PC-3 (cell line): ENCODE measurements at regions not wholly inside any gene's neighbourhood (a gene's known extent, or its start where the extent isn't known, plus 50 kb on each side); places are given as distances from the start of the nearest gene placed in this dataset.

ENCODE experiments used
- ATAC-seq: fragments of 200-7000 bp; cut with Tn5 transposase; 2 replicates; pipeline ENCODE4 v1.9.1; 2020; ENCODE audit warnings: mild to moderate bottlenecking, moderate library complexity
- BruUV-seq: library from RNA; stranded (reverse); fragments of 400-500 nt; replicated peaks from 2 replicates; lab custom pipeline; 2021; lab: Mats Ljungman, UMichigan
- CTCF ChIA-PET: fragments of 300-600 bp; sonication (Branson Sonifier 250); formaldehyde crosslinking; loops from one replicate; lab custom pipeline; 2022; ENCODE audit warnings: antibody characterized with exemption; lab: Charles Lee
- POLR2A ChIA-PET: fragments of 300-600 bp; sonication (Branson Sonifier 250); formaldehyde crosslinking; loops from one replicate; lab custom pipeline; 2022; ENCODE audit warnings: antibody characterized with exemption; ENCODE audit not compliant: unreplicated experiment; lab: Charles Lee
- DNase-seq: peaks from one replicate; pipeline ENCODE4 v3.0.0-alpha.2; 2015
- H2AFZ ChIP-seq: fragments of 300-600 bp; sonication (generic); 2 replicates; pipeline ENCODE4 v1.6.0; 2016; ENCODE audit warnings: antibody characterized with exemption, low read length
- H3F3A ChIP-seq: fragments of 300-600 bp; sonication (generic); one replicate; pipeline ENCODE4 v1.6.0; 2017; ENCODE audit warnings: antibody characterized with exemption, low read length, control low read depth, mild to moderate bottlenecking; ENCODE audit not compliant: unreplicated experiment
- H3K27ac ChIP-seq: fragments of 300-600 bp; sonication (generic); 2 replicates; pipeline ENCODE4 v1.5.1; 2016; ENCODE audit warnings: mild to moderate bottlenecking, low read length
- H3K27me3 ChIP-seq: fragments of 300-600 bp; sonication (generic); 2 replicates; pipeline ENCODE4 v1.6.1; 2016; ENCODE audit warnings: low read length, mixed read lengths
- H3K36me3 ChIP-seq: fragments of 300-600 bp; sonication (generic); 2 replicates; pipeline ENCODE4 v1.6.1; 2016; ENCODE audit warnings: low read depth, mixed run types, low read length, mixed read lengths
- H3K4me1 ChIP-seq: fragments of 300-600 bp; sonication (generic); 2 replicates; pipeline ENCODE4 v1.5.1; 2016; ENCODE audit warnings: low read length; ENCODE audit not compliant: insufficient read depth
- H3K4me2 ChIP-seq: fragments of 300-600 bp; sonication (generic); 2 replicates; pipeline ENCODE4 v1.6.0; 2016; ENCODE audit warnings: low read length
- H3K4me3 ChIP-seq: fragments of 300-600 bp; sonication (generic); 2 replicates; pipeline ENCODE4 v1.5.1; 2016; ENCODE audit warnings: mild to moderate bottlenecking, low read length, mixed read lengths
- H3K79me2 ChIP-seq: fragments of 300-600 bp; sonication (generic); 2 replicates; pipeline ENCODE4 v1.6.1; 2017; ENCODE audit warnings: low read length, mixed read lengths
- H3K9ac ChIP-seq: fragments of 300-600 bp; sonication (generic); 2 replicates; pipeline ENCODE4 v1.6.0; 2016; ENCODE audit warnings: mild to moderate bottlenecking, low read length
- H3K9me2 ChIP-seq: fragments of 300-600 bp; sonication (generic); replicated peaks from 2 replicates; pipeline ENCODE4 v1.6.1; 2016; ENCODE audit warnings: mixed run types, low read length, mixed read lengths
- H3K9me3 ChIP-seq: fragments of 300-600 bp; sonication (generic); 2 replicates; pipeline ENCODE4 v1.6.1; 2016; ENCODE audit warnings: low read length, mixed read lengths
- H4K20me1 ChIP-seq: fragments of 300-600 bp; sonication (generic); 2 replicates; pipeline ENCODE4 v1.6.1; 2016; ENCODE audit warnings: low read length, mixed read lengths
- CTCF ChIP-seq: fragments of 300-600 bp; sonication (generic); conservative IDR thresholded peaks from 2 replicates; pipeline ENCODE4 v1.5.1; 2017; ENCODE audit warnings: antibody characterized with exemption, low read depth, mild to moderate bottlenecking, low read length
- EZH2 ChIP-seq: fragments of 300-600 bp; sonication (generic); IDR thresholded peaks from one replicate; pipeline ENCODE4 v1.6.1; 2017; ENCODE audit warnings: antibody characterized with exemption, mild to moderate bottlenecking, low read length; ENCODE audit not compliant: unreplicated experiment
- EZH2phosphoT487 ChIP-seq: fragments of 300-600 bp; sonication (generic); IDR thresholded peaks from 2 replicates; pipeline ENCODE4 v1.6.1; 2018; ENCODE audit warnings: mild to moderate bottlenecking, antibody characterized with exemption, low read length, borderline replicate concordance
- intact Hi-C: fragments of 100-400 bp; cut with micrococcal nuclease; formaldehyde crosslinking; loops from 2 replicates; pipeline ENCODE4 v1.9.0; 2023

DNA sequence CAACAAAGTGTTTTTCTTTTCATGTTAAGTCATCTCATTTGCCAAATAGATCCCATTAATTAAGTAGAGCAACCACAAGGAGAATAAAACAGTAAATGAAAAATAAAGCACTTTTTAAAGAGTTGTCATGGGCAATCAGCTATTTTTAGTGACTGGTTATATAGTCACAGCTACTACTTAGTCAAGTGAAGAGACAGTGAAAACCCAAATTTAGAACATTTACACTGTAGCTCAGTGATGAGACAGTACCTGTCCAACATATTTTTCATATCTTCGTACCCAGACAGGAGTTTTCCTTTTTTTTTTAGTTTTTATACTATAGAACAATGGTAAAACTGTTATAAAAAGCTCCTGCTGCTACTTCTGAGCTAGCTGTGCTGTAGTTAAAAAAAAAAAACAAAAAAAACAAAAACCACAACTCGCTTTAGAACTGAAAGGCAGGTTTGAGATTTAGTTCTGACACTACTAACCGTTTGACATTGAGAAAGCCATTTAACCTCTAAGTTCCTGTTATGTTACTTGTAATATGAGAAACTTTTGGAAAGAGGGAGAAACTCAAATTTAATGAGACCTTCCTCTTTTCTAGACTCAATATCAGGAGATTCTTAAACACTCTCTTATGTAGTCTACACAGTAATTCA, 777.5 kb downstream of the ADGRL2 start:
- Histone ChIP-seq H3K27me3 (peaks cover 15% of the 10 kb centered on the region; the same call in 1 of the 2 replicates), H3K79me2 (no peaks in the 10 kb centered on the region), H2AFZ (no peak overlapping the region), H3K4me3 (no peak overlapping the region), H3K4me1 (no peaks in the 10 kb centered on the region), H3F3A (no peaks in the 10 kb centered on the region), H3K9me2 (no peaks in the 10 kb centered on the region), H3K9ac (no peak overlapping the region), H3K4me2 (no peak overlapping the region), H3K9me3 (no peaks in the 10 kb centered on the region), H4K20me1 (no peaks in the 10 kb centered on the region), H3K36me3 (no peaks in the 10 kb centered on the region), H3K27ac (no peak overlapping the region)
- BruUV-seq = no TSS peak
- no peak for ATAC-seq
- ChIA-PET POLR2A (no interaction called here), CTCF (no interaction called here)
- no peak for DNase-seq
- no peak for TF ChIP-seq EZH2
- no peak for TF ChIP-seq CTCF
- no peak for TF ChIP-seq EZH2phosphoT487
- intact Hi-C loops = no loop called here

- Histone ChIP-seq H3K27ac (no peak overlapping the region), H3K79me2 (no peaks in the 10 kb centered on the region), H3K27me3 (no peaks in the 10 kb centered on the region; the same call in 1 of the 2 replicates), H3K36me3 (no peaks in the 10 kb centered on the region), H3F3A (no peaks in the 10 kb centered on the region), H3K4me2 (no peak overlapping the region), H3K9me3 (no peaks in the 10 kb centered on the region), H2AFZ (no peak overlapping the region), H3K4me1 (no peaks in the 10 kb centered on the region), H4K20me1 (no peaks in the 10 kb centered on the region), H3K9ac (no peak overlapping the region), H3K4me3 (no peak overlapping the region), H3K9me2 (no peaks in the 10 kb centered on the region)
- no TSS peak for BruUV-seq
- ATAC-seq = no peak
- no peak for DNase-seq
- no peak for TF ChIP-seq EZH2
- TF ChIP-seq CTCF = no peak
- no peak for TF ChIP-seq EZH2phosphoT487
- ChIA-PET CTCF (no interaction called here), POLR2A (no interaction called here)
- intact Hi-C loops = no loop called here
These were observed 766.6 kb downstream of the ADGRL2 start for GRCh38 chr1:82567348-82567747.

DNA sequence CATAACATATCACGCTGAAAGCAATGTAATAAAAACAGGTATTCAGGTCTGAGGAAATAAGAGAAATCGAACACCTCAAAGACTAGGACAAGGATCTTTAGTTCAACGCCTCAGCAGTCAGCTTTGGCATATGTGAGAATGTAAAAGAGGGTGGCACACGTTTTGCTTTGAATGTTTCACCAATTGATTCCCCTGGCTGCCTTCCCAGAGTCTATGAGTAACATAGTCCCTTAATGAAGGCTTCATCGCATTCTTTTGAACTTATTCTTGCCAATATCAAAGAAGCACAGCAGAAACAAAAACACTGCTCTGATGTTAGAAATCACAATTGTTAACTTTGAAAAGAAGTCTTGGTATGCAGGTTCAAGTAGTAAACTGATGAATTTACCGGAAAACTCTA, 764.8 kb downstream of the ADGRL2 start:
- ChIA-PET CTCF (no interaction called here), POLR2A (no interaction called here)
- TF ChIP-seq CTCF = no peak
- TF ChIP-seq EZH2 = no peak
- no peak for TF ChIP-seq EZH2phosphoT487
- Histone ChIP-seq H4K20me1 (no peaks in the 10 kb centered on the region), H2AFZ (no peak overlapping the region), H3K36me3 (no peaks in the 10 kb centered on the region), H3K4me2 (no peak overlapping the region), H3K4me1 (no peaks in the 10 kb centered on the region), H3F3A (no peaks in the 10 kb centered on the region), H3K27me3 (no peaks in the 10 kb centered on the region), H3K9ac (no peak overlapping the region), H3K9me3 (no peaks in the 10 kb centered on the region), H3K9me2 (no peaks in the 10 kb centered on the region), H3K27ac (no peak overlapping the region), H3K4me3 (no peak overlapping the region), H3K79me2 (no peaks in the 10 kb centered on the region)
- BruUV-seq = no TSS peak
- intact Hi-C loops = no loop called here
- DNase-seq (peak; percentile 7), ATAC-seq (no peak)
